ENCODE measurements at regions not wholly inside any gene's neighbourhood (a gene's known extent, or its start where the extent isn't known, plus 50 kb on each side); places are given as distances from the start of the nearest gene placed in this dataset.

DNA sequence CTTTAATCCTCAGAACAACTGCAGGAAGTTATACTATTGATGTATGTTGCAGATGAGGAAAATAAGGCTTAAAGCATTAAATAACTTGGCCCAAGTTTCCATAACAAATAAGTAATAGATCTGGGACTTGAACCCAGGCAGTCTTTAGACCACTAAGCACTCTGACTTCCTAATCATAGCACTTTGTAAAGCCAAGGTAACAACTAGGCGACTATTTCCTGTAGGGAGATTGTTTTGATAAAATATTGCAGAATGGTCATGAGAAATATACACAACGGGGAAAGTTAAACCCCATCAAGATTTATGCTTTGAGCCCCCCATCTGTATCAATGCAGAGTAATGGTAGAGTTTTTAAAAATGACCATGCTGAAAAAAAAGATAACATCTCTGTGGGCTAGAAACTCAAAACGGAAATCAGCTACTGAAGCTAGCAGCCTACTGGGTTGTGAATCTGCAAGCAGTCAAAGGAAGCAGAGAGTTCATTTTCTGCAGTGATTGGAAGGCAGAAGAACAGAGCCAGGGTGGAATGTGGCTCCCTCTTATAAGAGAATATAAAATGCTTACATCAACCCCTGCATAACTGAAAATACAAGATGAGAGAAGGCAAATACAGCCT is 111.2 kb upstream of the OLIG2 start:
- no CpG with 5 or more reads among the region's 3 CpGs for WGBS (ENCODE audit: insufficient coverage, insufficient read length)
- Histone ChIP-seq H3K4me1 (ENCODE audit: control insufficient read depth, insufficient read depth, low read length) (no peaks in the 10 kb centered on the region), H3K27me3 (ENCODE audit: control insufficient read depth, insufficient read depth, low read length) (no peaks in the 10 kb centered on the region), H3K4me3 (ENCODE audit: low read length) (no peak overlapping the region), H3K27ac (ENCODE audit: low read length) (no peak overlapping the region), H3K9me3 (ENCODE audit: control insufficient read depth, insufficient read depth, low read length) (no peaks in the 10 kb centered on the region), H3K36me3 (ENCODE audit: control insufficient read depth, insufficient read depth, low read length) (no peaks in the 10 kb centered on the region)
- no peak for DNase-seq (ENCODE audit: low read depth, low spot score)

DNA sequence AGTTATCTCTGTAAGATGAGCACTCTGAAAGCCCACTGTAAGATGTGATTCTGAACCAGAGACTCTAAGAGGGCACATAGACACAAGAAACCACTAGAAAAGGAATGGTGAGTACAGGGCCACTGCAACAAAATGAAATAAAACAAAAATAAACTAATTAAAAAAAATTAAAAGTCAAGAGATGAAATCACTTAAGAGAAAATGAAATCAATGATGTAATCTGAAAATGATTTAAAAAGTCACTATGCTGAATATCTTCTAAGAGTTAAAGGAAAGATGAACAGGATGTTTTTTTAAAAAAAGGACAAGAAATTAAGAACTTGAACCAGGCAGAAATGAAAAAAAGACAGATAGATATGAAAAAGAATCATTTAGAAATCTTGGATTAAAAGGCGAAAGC is 110.6 kb upstream of the OLIG2 start:
- Histone ChIP-seq H3K27ac (ENCODE audit: low read length) (no peak overlapping the region), H3K36me3 (ENCODE audit: control insufficient read depth, insufficient read depth, low read length) (no peaks in the 10 kb centered on the region), H3K9me3 (ENCODE audit: control insufficient read depth, insufficient read depth, low read length) (no peaks in the 10 kb centered on the region), H3K27me3 (ENCODE audit: control insufficient read depth, insufficient read depth, low read length) (no peaks in the 10 kb centered on the region), H3K4me1 (ENCODE audit: control insufficient read depth, insufficient read depth, low read length) (no peaks in the 10 kb centered on the region), H3K4me3 (ENCODE audit: low read length) (no peak overlapping the region)
- WGBS (ENCODE audit: insufficient coverage, insufficient read length), result no CpG with 5 or more reads among the region's 1 CpG
- DNase-seq (ENCODE audit: low read depth, low spot score), result no peak

- no peak for DNase-seq (ENCODE audit: low read depth, low spot score)
- Histone ChIP-seq H3K4me1 (ENCODE audit: control insufficient read depth, insufficient read depth, low read length) (no peaks in the 10 kb centered on the region), H3K36me3 (ENCODE audit: control insufficient read depth, insufficient read depth, low read length) (no peaks in the 10 kb centered on the region), H3K9me3 (ENCODE audit: control insufficient read depth, insufficient read depth, low read length) (no peaks in the 10 kb centered on the region), H3K27me3 (ENCODE audit: control insufficient read depth, insufficient read depth, low read length) (no peaks in the 10 kb centered on the region), H3K4me3 (ENCODE audit: low read length) (no peak overlapping the region), H3K27ac (ENCODE audit: low read length) (no peak overlapping the region)
- no CpG with 5 or more reads among the region's 1 CpG for WGBS (ENCODE audit: insufficient coverage, insufficient read length)
These were observed 109.6 kb upstream of the OLIG2 start for GRCh38 chr21:32916088-32916487.

DNA sequence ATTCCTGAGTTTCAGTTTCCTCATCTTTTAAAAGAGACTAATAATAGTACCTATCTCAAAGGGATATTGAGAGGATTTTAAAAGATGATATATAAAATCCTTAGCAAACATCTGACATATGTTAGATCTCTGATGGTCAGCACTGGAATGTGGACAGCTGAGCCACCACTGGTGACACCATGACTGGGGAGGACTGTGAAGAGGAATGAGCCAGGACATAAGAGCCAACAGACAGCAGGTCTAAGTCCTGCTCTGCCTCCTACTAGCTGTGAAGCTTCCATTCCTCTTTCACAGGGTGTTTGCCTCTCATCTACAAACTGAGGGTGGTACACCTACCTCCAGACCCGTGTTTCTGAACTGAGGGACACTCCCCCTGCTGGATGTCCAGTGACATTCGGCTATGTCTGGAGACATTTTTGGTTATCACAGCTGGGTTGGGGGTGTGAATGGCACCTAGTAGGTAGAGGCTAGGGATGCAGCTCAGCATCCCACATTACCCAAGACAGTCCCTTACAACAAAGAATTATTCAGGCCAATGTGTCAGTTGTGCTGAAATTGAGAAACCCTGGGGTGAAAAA is 109.1 kb upstream of the OLIG2 start:
- no peaks in the 10 kb centered on the region for H3K27me3 ChIP-seq (ENCODE audit: control insufficient read depth, insufficient read depth, low read length)
- H3K36me3 ChIP-seq (ENCODE audit: control insufficient read depth, insufficient read depth, low read length), result no peaks in the 10 kb centered on the region
- H3K4me3 ChIP-seq (ENCODE audit: low read length), result no peak overlapping the region
- H3K9me3 ChIP-seq (ENCODE audit: control insufficient read depth, insufficient read depth, low read length), result no peaks in the 10 kb centered on the region
- DNase-seq (ENCODE audit: low read depth, low spot score), result no peak
- no peak overlapping the region for H3K27ac ChIP-seq (ENCODE audit: low read length)
- WGBS (ENCODE audit: insufficient coverage, insufficient read length), result no CpG with 5 or more reads among the region's 2 CpGs
- H3K4me1 ChIP-seq (ENCODE audit: control insufficient read depth, insufficient read depth, low read length), result no peaks in the 10 kb centered on the region

- H3K27me3 ChIP-seq (ENCODE audit: control insufficient read depth, insufficient read depth, low read length), result no peaks in the 10 kb centered on the region
- H3K27ac ChIP-seq (ENCODE audit: low read length), result no peak overlapping the region
- no CpG with 5 or more reads among the region's 10 CpGs for WGBS (ENCODE audit: insufficient coverage, insufficient read length)
- no peaks in the 10 kb centered on the region for H3K9me3 ChIP-seq (ENCODE audit: control insufficient read depth, insufficient read depth, low read length)
- H3K36me3 ChIP-seq (ENCODE audit: control insufficient read depth, insufficient read depth, low read length), result no peaks in the 10 kb centered on the region
- H3K4me3 ChIP-seq (ENCODE audit: low read length), result no peak overlapping the region
- no peak for DNase-seq (ENCODE audit: low read depth, low spot score)
- H3K4me1 ChIP-seq (ENCODE audit: control insufficient read depth, insufficient read depth, low read length), result no peaks in the 10 kb centered on the region
These were observed 108.2 kb upstream of the OLIG2 start for GRCh38 chr21:32917362-32918135.

- Histone ChIP-seq H3K9me3 (ENCODE audit: control insufficient read depth, insufficient read depth, low read length) (no peaks in the 10 kb centered on the region), H3K27me3 (ENCODE audit: control insufficient read depth, insufficient read depth, low read length) (no peaks in the 10 kb centered on the region), H3K4me1 (ENCODE audit: control insufficient read depth, insufficient read depth, low read length) (no peaks in the 10 kb centered on the region), H3K36me3 (ENCODE audit: control insufficient read depth, insufficient read depth, low read length) (no peaks in the 10 kb centered on the region), H3K27ac (ENCODE audit: low read length) (no peak overlapping the region), H3K4me3 (ENCODE audit: low read length) (no peak overlapping the region)
- WGBS (ENCODE audit: insufficient coverage, insufficient read length), result no CpG with 5 or more reads among the region's 11 CpGs
- no peak for DNase-seq (ENCODE audit: low read depth, low spot score)
These were observed 107.1 kb upstream of the OLIG2 start for GRCh38 chr21:32918478-32919120.

- no peaks in the 10 kb centered on the region for H3K9me3 ChIP-seq (ENCODE audit: control insufficient read depth, insufficient read depth, low read length)
- WGBS (ENCODE audit: insufficient coverage, insufficient read length), result no CpG with 5 or more reads among the region's 5 CpGs
- no peaks in the 10 kb centered on the region for H3K4me1 ChIP-seq (ENCODE audit: control insufficient read depth, insufficient read depth, low read length)
- no peaks in the 10 kb centered on the region for H3K27me3 ChIP-seq (ENCODE audit: control insufficient read depth, insufficient read depth, low read length)
- no peak overlapping the region for H3K4me3 ChIP-seq (ENCODE audit: low read length)
- DNase-seq (ENCODE audit: low read depth, low spot score), result no peak
- H3K27ac ChIP-seq (ENCODE audit: low read length), result no peak overlapping the region
- H3K36me3 ChIP-seq (ENCODE audit: control insufficient read depth, insufficient read depth, low read length), result no peaks in the 10 kb centered on the region
These were observed 105.3 kb upstream of the OLIG2 start for GRCh38 chr21:32920474-32920873.

- no peaks in the 10 kb centered on the region for H3K27me3 ChIP-seq (ENCODE audit: control insufficient read depth, insufficient read depth, low read length)
- no CpG with 5 or more reads among the region's 7 CpGs for WGBS (ENCODE audit: insufficient coverage, insufficient read length)
- DNase-seq (ENCODE audit: low read depth, low spot score), result peak; percentile 31
These were observed 104.0 kb upstream of the OLIG2 start for GRCh38 chr21:32921632-32922230.

DNA sequence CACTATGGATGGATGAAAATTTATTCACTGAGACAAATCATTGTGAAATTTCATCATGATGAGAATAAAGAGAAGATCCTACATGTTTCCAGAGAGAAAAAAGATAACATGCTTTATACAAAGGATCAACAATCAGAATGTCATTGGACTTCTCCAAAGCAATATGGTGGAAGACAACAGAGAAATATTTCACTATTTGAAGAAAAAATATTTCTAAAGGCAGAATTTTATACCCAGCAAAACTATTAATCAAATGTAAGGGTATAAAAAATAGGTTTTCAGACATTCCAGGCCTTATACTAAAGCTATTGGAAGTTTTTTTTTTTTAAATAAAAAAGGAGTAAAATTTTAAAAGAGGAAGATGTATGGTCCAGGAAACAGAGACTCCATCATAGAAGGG is 100.6 kb upstream of the OLIG2 start:
- no peak overlapping the region for H3K27ac ChIP-seq (ENCODE audit: low read length)
- no peaks in the 10 kb centered on the region for H3K4me1 ChIP-seq (ENCODE audit: control insufficient read depth, insufficient read depth, low read length)
- no peak for DNase-seq (ENCODE audit: low read depth, low spot score)
- H3K9me3 ChIP-seq (ENCODE audit: control insufficient read depth, insufficient read depth, low read length), result no peaks in the 10 kb centered on the region; the same call in 1 of the 2 replicates
- H3K4me3 ChIP-seq (ENCODE audit: low read length), result no peak overlapping the region
- no peaks in the 10 kb centered on the region for H3K27me3 ChIP-seq (ENCODE audit: control insufficient read depth, insufficient read depth, low read length)
- H3K36me3 ChIP-seq (ENCODE audit: control insufficient read depth, insufficient read depth, low read length), result no peaks in the 10 kb centered on the region

More at GRCh38 chr21:32921632-32922230, 104.0 kb upstream of the OLIG2 start:
- Histone ChIP-seq H3K4me3 (ENCODE audit: low read length) (no peak overlapping the region), H3K4me1 (ENCODE audit: control insufficient read depth, insufficient read depth, low read length) (no peaks in the 10 kb centered on the region), H3K36me3 (ENCODE audit: control insufficient read depth, insufficient read depth, low read length) (no peaks in the 10 kb centered on the region), H3K27ac (ENCODE audit: low read length) (no peak overlapping the region), H3K9me3 (ENCODE audit: control insufficient read depth, insufficient read depth, low read length) (no peaks in the 10 kb centered on the region; the same call in 1 of the 2 replicates)

- no peaks in the 10 kb centered on the region for H3K27me3 ChIP-seq (ENCODE audit: control insufficient read depth, insufficient read depth, low read length)
- H3K4me3 ChIP-seq (ENCODE audit: low read length), result no peak overlapping the region
- DNase-seq (ENCODE audit: low read depth, low spot score), result no peak
- no peak overlapping the region for H3K27ac ChIP-seq (ENCODE audit: low read length)
- H3K36me3 ChIP-seq (ENCODE audit: control insufficient read depth, insufficient read depth, low read length), result no peaks in the 10 kb centered on the region
- no peaks in the 10 kb centered on the region; the same call in 1 of the 2 replicates for H3K9me3 ChIP-seq (ENCODE audit: control insufficient read depth, insufficient read depth, low read length)
- H3K4me1 ChIP-seq (ENCODE audit: control insufficient read depth, insufficient read depth, low read length), result no peaks in the 10 kb centered on the region
- no CpG with 5 or more reads among the region's 2 CpGs for WGBS (ENCODE audit: insufficient coverage, insufficient read length)
These were observed 96.1 kb upstream of the OLIG2 start for GRCh38 chr21:32929633-32930038.

Data from iPS DF 6.9 (cell line).